ENCODE measurements at regions not wholly inside any gene's neighbourhood (a gene's known extent, or its start where the extent isn't known, plus 50 kb on each side); places are given as distances from the start of the nearest gene placed in this dataset.

GRCh38 chrX:100070334-100070849 is 339.7 kb downstream of the PCDH19 start:
- no peak for TF ChIP-seq CTCF (IDR thresholded peaks at IDR 0.05)
- TF ChIP-seq, protein P1, sequence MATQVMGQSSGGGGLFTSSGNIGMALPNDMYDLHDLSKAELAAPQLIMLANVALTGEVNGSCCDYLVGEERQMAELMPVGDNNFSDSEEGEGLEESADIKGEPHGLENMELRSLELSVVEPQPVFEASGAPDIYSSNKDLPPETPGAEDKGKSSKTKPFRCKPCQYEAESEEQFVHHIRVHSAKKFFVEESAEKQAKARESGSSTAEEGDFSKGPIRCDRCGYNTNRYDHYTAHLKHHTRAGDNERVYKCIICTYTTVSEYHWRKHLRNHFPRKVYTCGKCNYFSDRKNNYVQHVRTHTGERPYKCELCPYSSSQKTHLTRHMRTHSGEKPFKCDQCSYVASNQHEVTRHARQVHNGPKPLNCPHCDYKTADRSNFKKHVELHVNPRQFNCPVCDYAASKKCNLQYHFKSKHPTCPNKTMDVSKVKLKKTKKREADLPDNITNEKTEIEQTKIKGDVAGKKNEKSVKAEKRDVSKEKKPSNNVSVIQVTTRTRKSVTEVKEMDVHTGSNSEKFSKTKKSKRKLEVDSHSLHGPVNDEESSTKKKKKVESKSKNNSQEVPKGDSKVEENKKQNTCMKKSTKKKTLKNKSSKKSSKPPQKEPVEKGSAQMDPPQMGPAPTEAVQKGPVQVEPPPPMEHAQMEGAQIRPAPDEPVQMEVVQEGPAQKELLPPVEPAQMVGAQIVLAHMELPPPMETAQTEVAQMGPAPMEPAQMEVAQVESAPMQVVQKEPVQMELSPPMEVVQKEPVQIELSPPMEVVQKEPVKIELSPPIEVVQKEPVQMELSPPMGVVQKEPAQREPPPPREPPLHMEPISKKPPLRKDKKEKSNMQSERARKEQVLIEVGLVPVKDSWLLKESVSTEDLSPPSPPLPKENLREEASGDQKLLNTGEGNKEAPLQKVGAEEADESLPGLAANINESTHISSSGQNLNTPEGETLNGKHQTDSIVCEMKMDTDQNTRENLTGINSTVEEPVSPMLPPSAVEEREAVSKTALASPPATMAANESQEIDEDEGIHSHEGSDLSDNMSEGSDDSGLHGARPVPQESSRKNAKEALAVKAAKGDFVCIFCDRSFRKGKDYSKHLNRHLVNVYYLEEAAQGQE (IDR thresholded peaks at IDR 0.05; ENCODE audit: insufficient read depth in 1 of 2, low read depth in 2 of 2, low read length in 1 of 2): no peak
- TF ChIP-seq POLR2AphosphoS5 (IDR thresholded peaks at IDR 0.05; ENCODE audit: low read depth, low read length): no peak

All from Panc1 (cell line).